HEK293 (cell line): ENCODE measurements at regions not wholly inside any gene's neighbourhood (a gene's known extent, or its start where the extent isn't known, plus 50 kb on each side); places are given as distances from the start of the nearest gene placed in this dataset.
"Not testable (repeated sequence)": the region's sequence is repeated elsewhere in the genome, so short reads cannot be mapped to it uniquely, and the experiment has no call there.

Source experiments
- CTCF ChIA-PET: fragments of 350-600 bp; formaldehyde crosslinking; extraction: SDS; loops from one replicate; lab custom pipeline; 2021; ENCODE audit warnings: antibody characterized with exemption; lab: Yijun Ruan, JAX
- POLR2A ChIA-PET: fragments of 300-600 bp; formaldehyde crosslinking; extraction: SDS; loops from one replicate; lab custom pipeline; 2020; ENCODE audit warnings: antibody characterized with exemption, inconsistent platforms; lab: Yijun Ruan, JAX
- H3K27ac ChIP-seq: fragments of 200-500 bp; sonication (Bioruptor generic); 2 replicates; pipeline ENCODE4 v1.5.1; 2014; ENCODE audit warnings: low read depth, low read length, control low read depth, inconsistent platforms; ENCODE audit errors: extremely low read depth
- H3K36me3 ChIP-seq, 2 experiments: fragments of 200-500 bp in 1 of 2; sonication (Bioruptor generic) in 1 of 2; 1 replicate in 1 of 2; 2 replicates in 1 of 2; pipeline ENCODE4 v1.5.1; 2014 to 2017; ENCODE audit warnings: inconsistent platforms in 2 of 2, low read length in 2 of 2; ENCODE audit not compliant: control insufficient read depth in 2 of 2, insufficient read depth in 1 of 2
- H3K4me1 ChIP-seq: fragments of 200-500 bp; sonication (Bioruptor generic); 2 replicates; pipeline ENCODE4 v1.5.1; 2014; ENCODE audit warnings: mild to moderate bottlenecking, low read length, inconsistent platforms; ENCODE audit not compliant: control insufficient read depth, insufficient read depth
- H3K4me3 ChIP-seq: 2 replicates; pipeline ENCODE4 v1.5.1; 2011; ENCODE audit warnings: low read depth, mild to moderate bottlenecking, control low read depth, low read length, moderate library complexity
- H3K9me3 ChIP-seq: fragments of 200-500 bp; sonication (Bioruptor generic); 2 replicates; pipeline ENCODE4 v1.5.1; 2014; ENCODE audit warnings: low read depth, low read length, inconsistent platforms; ENCODE audit not compliant: control insufficient read depth, insufficient read depth
- GLI4 ChIP-seq: fragments of 450-650 bp; formaldehyde crosslinking; IDR thresholded peaks from 2 replicates; pipeline ENCODE4 v1.5.1; 2016; ENCODE audit warnings: missing biosample characterization, missing genetic modification characterization
- MZF1 ChIP-seq: fragments of 450-650 bp; formaldehyde crosslinking; IDR thresholded peaks from 2 replicates; pipeline ENCODE4 v1.5.1; 2017; ENCODE audit warnings: missing biosample characterization, missing genetic modification characterization, borderline replicate concordance
- PRDM1 ChIP-seq: fragments of 450-650 bp; formaldehyde crosslinking; IDR thresholded peaks from 2 replicates; pipeline ENCODE4; 2016; ENCODE audit warnings: missing biosample characterization, missing genetic modification characterization
- SETDB1 ChIP-seq: IDR thresholded peaks from one replicate; pipeline ENCODE4 v1.6.1; 2017; ENCODE audit warnings: mild to moderate bottlenecking, low read length, moderate library complexity, mixed read lengths; ENCODE audit not compliant: insufficient read length
- YY1 ChIP-seq: fragments of 450-650 bp; formaldehyde crosslinking; IDR thresholded peaks from 2 replicates; pipeline ENCODE4 v1.5.1; 2018; ENCODE audit warnings: missing biosample characterization, missing genetic modification characterization
- ZBTB44 ChIP-seq: fragments of 450-650 bp; IDR thresholded peaks from 2 replicates; pipeline ENCODE4 v1.5.1; 2018; ENCODE audit warnings: missing biosample characterization, mild to moderate bottlenecking, missing genetic modification characterization
- ZBTB7A ChIP-seq: fragments of 450-650 bp; formaldehyde crosslinking; IDR thresholded peaks from 2 replicates; pipeline ENCODE4 v1.5.1; 2016; ENCODE audit warnings: low read depth, missing biosample characterization, missing genetic modification characterization
- ZNF138 ChIP-seq: fragments of 450-650 bp; formaldehyde crosslinking; IDR thresholded peaks from 2 replicates; pipeline ENCODE4 v1.5.1; 2016; ENCODE audit warnings: missing biosample characterization, missing genetic modification characterization, borderline replicate concordance
- ZNF202 ChIP-seq: fragments of 450-650 bp; formaldehyde crosslinking; IDR thresholded peaks from 2 replicates; pipeline ENCODE4 v1.5.1; 2016; ENCODE audit warnings: missing biosample characterization, missing genetic modification characterization, borderline replicate concordance
- ZNF24 ChIP-seq: fragments of 450-650 bp; formaldehyde crosslinking; IDR thresholded peaks from 2 replicates; pipeline ENCODE4 v1.5.1; 2016; ENCODE audit warnings: missing biosample characterization, missing genetic modification characterization
- ZNF354C ChIP-seq: fragments of 450-650 bp; formaldehyde crosslinking; IDR thresholded peaks from 2 replicates; pipeline ENCODE4 v1.5.1; 2016; ENCODE audit warnings: missing biosample characterization, missing genetic modification characterization, low read depth, borderline replicate concordance
- ZNF654 ChIP-seq: fragments of 450-650 bp; formaldehyde crosslinking; IDR thresholded peaks from 2 replicates; pipeline ENCODE4 v1.5.1; 2016; ENCODE audit warnings: low read depth, missing biosample characterization, missing genetic modification characterization
- ZNF707 ChIP-seq: fragments of 450-650 bp; formaldehyde crosslinking; IDR thresholded peaks from 2 replicates; pipeline ENCODE4 v1.5.1; 2016; ENCODE audit warnings: missing biosample characterization, missing genetic modification characterization
- TF ChIP-seq, protein P1 (sequence below): fragments of 450-650 bp; formaldehyde crosslinking; IDR thresholded peaks from 2 replicates; pipeline ENCODE4 v1.5.1; 2017; ENCODE audit warnings: missing biosample characterization, mild to moderate bottlenecking, missing genetic modification characterization, moderate library complexity

GRCh38 chr13:78121459-78122348 lies 203.1 kb upstream of the EDNRB start:
- H3K9me3 ChIP-seq: no peaks in the 10 kb centered on the region

DNA sequence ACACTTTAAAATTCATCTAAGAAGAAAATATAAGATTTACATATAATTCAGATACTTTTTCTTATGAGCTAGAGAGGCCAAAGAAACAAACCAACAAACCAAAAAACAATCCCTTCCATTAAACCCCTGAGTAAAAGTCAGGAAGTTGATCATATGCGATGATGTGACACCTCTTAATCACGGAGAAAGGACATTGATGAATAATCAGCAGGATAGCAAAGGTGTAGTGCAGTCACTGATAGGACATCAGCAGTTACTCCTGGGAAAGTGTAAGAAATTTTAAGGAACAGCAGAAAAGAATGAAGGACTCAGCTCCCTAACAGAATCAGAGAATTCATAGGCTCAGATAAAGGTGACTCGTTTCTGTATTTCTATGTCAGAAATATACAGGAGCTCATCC lies 202.4 kb upstream of the EDNRB start:
- Histone ChIP-seq H3K4me1 (no peaks in the 10 kb centered on the region), H3K9me3 (no peaks in the 10 kb centered on the region), H3K27ac (no peak overlapping the region), H3K4me3 (no peak overlapping the region), H3K36me3 (no peaks in the 10 kb centered on the region)
- POLR2A ChIA-PET: no interaction called here
- TF ChIP-seq YY1 (tag by site-specific recombination) (no peak), ZNF707 (no peak), ZBTB7A (tag by site-specific recombination) (no peak), ZNF354C (tag by site-specific recombination) (no peak), ZNF202 (tag by site-specific recombination) (no peak), MZF1 (no peak), GLI4 (tag by site-specific recombination) (no peak)
- TF ChIP-seq, protein P1, sequence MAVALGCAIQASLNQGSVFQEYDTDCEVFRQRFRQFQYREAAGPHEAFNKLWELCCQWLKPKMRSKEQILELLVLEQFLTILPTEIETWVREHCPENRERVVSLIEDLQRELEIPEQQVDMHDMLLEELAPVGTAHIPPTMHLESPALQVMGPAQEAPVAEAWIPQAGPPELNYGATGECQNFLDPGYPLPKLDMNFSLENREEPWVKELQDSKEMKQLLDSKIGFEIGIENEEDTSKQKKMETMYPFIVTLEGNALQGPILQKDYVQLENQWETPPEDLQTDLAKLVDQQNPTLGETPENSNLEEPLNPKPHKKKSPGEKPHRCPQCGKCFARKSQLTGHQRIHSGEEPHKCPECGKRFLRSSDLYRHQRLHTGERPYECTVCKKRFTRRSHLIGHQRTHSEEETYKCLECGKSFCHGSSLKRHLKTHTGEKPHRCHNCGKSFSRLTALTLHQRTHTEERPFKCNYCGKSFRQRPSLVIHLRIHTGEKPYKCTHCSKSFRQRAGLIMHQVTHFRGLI (tag by site-specific recombination): no peak
- CTCF ChIA-PET: interaction anchor here (0.6 to 2.6 kb wide), 32 partner anchors 8 to 670 kb away, joined by 3 to 9 read pairs (median 4); no protein-coding TSS in a partner anchor

More at GRCh38 chr13:78121459-78122348, 203.1 kb upstream of the EDNRB start:
- Histone ChIP-seq H3K36me3 (no peaks in the 10 kb centered on the region), H3K4me1 (no peaks in the 10 kb centered on the region), H3K27ac (no peak overlapping the region), H3K4me3 (no peak overlapping the region)
- TF ChIP-seq PRDM1 (tag by site-specific recombination) (peak; percentile 49; the same call in 1 of the 2 replicates), ZNF654 (tag by site-specific recombination) (peak; percentile 55), ZNF24 (tag by site-specific recombination) (no peak)
- POLR2A ChIA-PET: no interaction called here
- CTCF ChIA-PET: interaction anchor here (0.6 to 2.6 kb wide), 33 partner anchors 8 to 669 kb away, joined by 3 to 9 read pairs (median 4); no protein-coding TSS in a partner anchor

DNA sequence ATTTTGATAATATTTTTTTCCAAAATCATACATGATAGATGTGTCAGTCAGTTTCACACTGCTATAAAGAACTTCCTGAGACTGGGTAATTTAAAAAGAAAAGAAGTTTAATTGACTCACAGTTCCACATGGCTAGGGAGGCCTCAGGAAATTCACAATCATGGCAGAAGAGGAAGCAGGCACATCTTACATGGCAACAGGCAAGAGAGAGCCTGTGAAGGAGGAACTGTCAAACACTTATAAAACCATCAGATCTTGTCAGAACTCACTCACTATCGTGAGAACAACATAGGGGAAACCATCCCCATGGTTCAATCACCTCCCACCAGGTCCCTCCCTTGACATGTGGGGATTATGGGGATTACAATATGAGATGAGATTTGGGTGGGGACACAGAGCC lies 201.5 kb upstream of the EDNRB start:
- H3K9me3 ChIP-seq, H3K27ac ChIP-seq, H3K36me3 ChIP-seq, H3K4me3 ChIP-seq, H3K4me1 ChIP-seq, POLR2A ChIA-PET: not testable (repeated sequence)
- CTCF ChIA-PET: interaction anchor here (1.0 to 1.5 kb wide), 6 partner anchors 8 to 340 kb away, joined by 3 to 7 read pairs (median 5); no protein-coding TSS in a partner anchor

DNA sequence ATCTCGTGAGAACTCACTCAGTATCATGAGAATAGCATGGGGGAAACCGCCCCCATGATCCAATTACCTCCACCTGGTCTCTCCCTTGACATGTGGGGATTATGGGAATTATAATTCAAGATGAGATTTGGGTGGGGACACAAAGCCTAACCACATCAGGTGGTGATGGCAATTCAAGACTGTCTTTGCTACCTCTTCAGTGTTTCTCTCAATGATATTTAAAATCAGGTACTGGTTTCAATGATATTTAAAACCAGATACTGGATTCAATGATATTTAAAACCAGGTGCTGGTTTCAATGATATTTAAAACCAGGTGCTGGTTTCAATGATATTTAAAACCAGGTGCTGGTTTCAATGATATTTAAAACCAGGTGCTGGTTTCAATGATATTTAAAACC lies 198.4 kb upstream of the EDNRB start:
- H3K4me1 ChIP-seq, POLR2A ChIA-PET, H3K36me3 ChIP-seq, H3K9me3 ChIP-seq, H3K27ac ChIP-seq, H3K4me3 ChIP-seq, CTCF ChIA-PET: not testable (repeated sequence)

DNA sequence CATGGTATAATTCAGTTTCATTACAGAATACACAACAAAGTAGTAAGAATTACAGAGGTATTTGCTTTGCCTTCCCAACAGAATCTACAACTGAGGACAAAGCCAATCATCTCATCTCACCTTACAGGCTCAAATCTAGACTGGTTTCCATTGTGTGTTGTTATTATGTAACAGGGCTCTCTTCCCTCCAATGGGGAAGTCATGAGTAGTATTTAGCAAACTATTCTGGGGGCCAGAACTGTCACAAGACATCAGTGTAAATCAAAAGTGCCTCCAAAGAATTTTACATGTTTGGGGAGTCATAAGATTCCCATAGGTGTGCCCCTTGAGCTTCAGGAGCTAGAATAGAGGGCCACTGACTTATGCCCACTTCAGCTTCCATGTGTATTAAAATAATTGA lies 187.0 kb upstream of the EDNRB start:
- no peaks in the 10 kb centered on the region for H3K36me3 ChIP-seq
- TF ChIP-seq SETDB1: no peak
- TF ChIP-seq ZNF138 (tag by site-specific recombination): no peak
- TF ChIP-seq ZBTB44 (tag by site-specific recombination): no peak
- no peaks in the 10 kb centered on the region for H3K4me1 ChIP-seq
- ChIA-PET POLR2A (no interaction called here), CTCF (no interaction called here)
- H3K27ac ChIP-seq: no peak overlapping the region
- no peak overlapping the region for H3K4me3 ChIP-seq
- no peaks in the 10 kb centered on the region for H3K9me3 ChIP-seq
